Upper lobe of left lung (tissue), 4 donors: ENCODE measurements at regions not wholly inside any gene's neighbourhood (a gene's known extent, or its start where the extent isn't known, plus 50 kb on each side); places are given as distances from the start of the nearest gene placed in this dataset.

ENCODE experiments used
- CTCF ChIP-seq, 6 experiments: fragments of 450-650 bp in 4 of 6; fragments of 200-600 bp in 2 of 6; sonication (generic) in 2 of 6; IDR thresholded peaks; one replicate each; pipeline ENCODE4 v1.5.1; 2016 to 2019; ENCODE audit warnings: antibody characterized with exemption in 6 of 6
- POLR2A ChIP-seq, 4 donors: fragments of 450-650 bp; IDR thresholded peaks; one replicate each; pipeline ENCODE4 v1.5.1; 2016 to 2017; ENCODE audit warnings: antibody characterized with exemption in 4 of 4, mild to moderate bottlenecking in 2 of 4

GRCh38 chr2:180358458-180358857, 351.4 kb upstream of the CWC22 start:
- TF ChIP-seq POLR2A (IDR thresholded peaks at IDR 0.05) (no peak), CTCF (IDR thresholded peaks at IDR 0.05) (no peak)
